SK-N-SH treated with all-trans-retinoic acid at 6 μM for 48 hours (cell line): ENCODE measurements at regions not wholly inside any gene's neighbourhood (a gene's known extent, or its start where the extent isn't known, plus 50 kb on each side); places are given as distances from the start of the nearest gene placed in this dataset.
"Not testable (repeated sequence)": the region's sequence is repeated elsewhere in the genome, so short reads cannot be mapped to it uniquely, and the experiment has no call there.

Source experiments
- ATAC-seq: fragments of 200-7000 bp; cut with Tn5 transposase; 3 replicates; pipeline ENCODE4 v1.9.1; 2020; ENCODE audit warnings: mild to moderate bottlenecking, moderate library complexity
- ARNTL ChIP-seq: fragments of 450-650 bp; formaldehyde crosslinking; IDR thresholded peaks from 2 replicates; pipeline ENCODE4 v1.5.0; 2020; ENCODE audit warnings: low read depth, mild to moderate bottlenecking, moderate library complexity, borderline replicate concordance
- BACH2 ChIP-seq: fragments of 250-450 bp; sonication (Bioruptor Pico); IDR thresholded peaks from 2 replicates; pipeline ENCODE4 v1.9.0; 2021; ENCODE audit warnings: mild to moderate bottlenecking, borderline replicate concordance
- CREB5 ChIP-seq: fragments of 250-450 bp; sonication (Bioruptor Pico); IDR thresholded peaks from 2 replicates; pipeline ENCODE4 v1.5.1; 2020; ENCODE audit warnings: low read depth, mild to moderate bottlenecking, moderate library complexity
- CSRNP3 ChIP-seq: fragments of 250-450 bp; sonication (Bioruptor Pico); IDR thresholded peaks from 2 replicates; pipeline ENCODE4 v1.5.1; 2021; ENCODE audit warnings: mild to moderate bottlenecking, moderate library complexity
- ESRRG ChIP-seq: fragments of 250-450 bp; sonication (Bioruptor Pico); IDR thresholded peaks from 2 replicates; pipeline ENCODE4 v1.6.1; 2021; ENCODE audit warnings: mild to moderate bottlenecking
- GLIS3 ChIP-seq: fragments of 250-450 bp; sonication (Bioruptor Pico); IDR thresholded peaks from 2 replicates; pipeline ENCODE4 v1.5.0; 2020; ENCODE audit warnings: mild to moderate bottlenecking, moderate library complexity
- ISL1 ChIP-seq: fragments of 250-450 bp; sonication (Bioruptor Pico); IDR thresholded peaks from 2 replicates; pipeline ENCODE4 v2.1.2; 2022; ENCODE audit warnings: mild to moderate bottlenecking, moderate library complexity
- OSR1 ChIP-seq: fragments of 250-450 bp; sonication (Bioruptor Pico); IDR thresholded peaks from 2 replicates; pipeline ENCODE4 v1.8.0; 2022; ENCODE audit warnings: moderate library complexity, mild to moderate bottlenecking, inconsistent platforms
- PATZ1 ChIP-seq: fragments of 250-450 bp; sonication (Bioruptor Pico); IDR thresholded peaks from 2 replicates; pipeline ENCODE4 v1.8.0; 2020; ENCODE audit warnings: mild to moderate bottlenecking, moderate library complexity, borderline replicate concordance
- POU6F1 ChIP-seq: fragments of 250-450 bp; sonication (Bioruptor Pico); IDR thresholded peaks from 2 replicates; pipeline ENCODE4 v1.8.0; 2021; ENCODE audit warnings: low read depth, mild to moderate bottlenecking, moderate library complexity, borderline replicate concordance
- PPARA ChIP-seq: fragments of 250-450 bp; sonication (Bioruptor Pico); IDR thresholded peaks from 2 replicates; pipeline ENCODE4 v1.5.0; 2020; ENCODE audit warnings: mild to moderate bottlenecking, borderline replicate concordance
- RARB ChIP-seq: fragments of 250-450 bp; sonication (Bioruptor Pico); IDR thresholded peaks from 2 replicates; pipeline ENCODE4 v1.8.0; 2021; ENCODE audit warnings: mild to moderate bottlenecking, moderate library complexity
- SNAI2 ChIP-seq: fragments of 250-450 bp; sonication (Bioruptor Pico); IDR thresholded peaks from 2 replicates; pipeline ENCODE4 v1.5.0; 2020; ENCODE audit warnings: mild to moderate bottlenecking, moderate library complexity
- TCF4 ChIP-seq: fragments of 250-450 bp; sonication (Bioruptor Pico); IDR thresholded peaks from 2 replicates; pipeline ENCODE4 v1.8.0; 2021; ENCODE audit warnings: mild to moderate bottlenecking, moderate library complexity, borderline replicate concordance
- TOX ChIP-seq: fragments of 250-450 bp; sonication (Bioruptor Pico); IDR thresholded peaks from 2 replicates; pipeline ENCODE4 v1.8.0; 2021; ENCODE audit warnings: mild to moderate bottlenecking, moderate library complexity, borderline replicate concordance
- TSHZ2 ChIP-seq: fragments of 250-450 bp; sonication (Bioruptor Pico); IDR thresholded peaks from 2 replicates; pipeline ENCODE4 v1.5.0; 2020; ENCODE audit warnings: mild to moderate bottlenecking, moderate library complexity
- ZC3H10 ChIP-seq: fragments of 250-450 bp; sonication (Bioruptor Pico); IDR thresholded peaks from 2 replicates; pipeline ENCODE4 v1.5.1; 2021; ENCODE audit warnings: mild to moderate bottlenecking, moderate library complexity
- ZFP3 ChIP-seq: fragments of 250-450 bp; sonication (Bioruptor Pico); IDR thresholded peaks from 2 replicates; pipeline ENCODE4 v1.5.0; 2020; ENCODE audit warnings: mild to moderate bottlenecking, moderate library complexity
- ZFP30 ChIP-seq: fragments of 450-650 bp; formaldehyde crosslinking; IDR thresholded peaks from 2 replicates; pipeline ENCODE4 v1.5.0; 2022; ENCODE audit warnings: mild to moderate bottlenecking, moderate library complexity
- ZNF565 ChIP-seq: fragments of 450-650 bp; formaldehyde crosslinking; conservative IDR thresholded peaks from 2 replicates; pipeline ENCODE4 v1.5.0; 2020; ENCODE audit warnings: low read depth, mild to moderate bottlenecking, moderate library complexity
- ZNF70 ChIP-seq: fragments of 450-650 bp; formaldehyde crosslinking; IDR thresholded peaks from 2 replicates; pipeline ENCODE4 v1.5.0; 2020; ENCODE audit warnings: mild to moderate bottlenecking, moderate library complexity
- ZNF8 ChIP-seq: fragments of 450-650 bp; formaldehyde crosslinking; IDR thresholded peaks from 2 replicates; pipeline ENCODE4 v1.5.0; 2020; ENCODE audit warnings: mild to moderate bottlenecking, moderate library complexity

- no peak for TF ChIP-seq SNAI2 (CRISPR knock-in tag)
- TF ChIP-seq CSRNP3 (CRISPR knock-in tag): no peak
- no peak for TF ChIP-seq PATZ1 (CRISPR knock-in tag)
- TF ChIP-seq, all 23 proteins: peak for 0
- no peak for ATAC-seq
Measured at GRCh38 chr2:21782866-21783265, 659.1 kb downstream of the TDRD15 start.

GRCh38 chr2:21787941-21788340 lies 664.2 kb downstream of the TDRD15 start:
- ATAC-seq: no peak
- TF ChIP-seq ZNF70 (CRISPR knock-in tag) (no peak), SNAI2 (CRISPR knock-in tag) (no peak), ZNF565 (no peak), BACH2 (CRISPR knock-in tag) (no peak), POU6F1 (CRISPR knock-in tag) (no peak), TOX (no peak), ZC3H10 (no peak), GLIS3 (CRISPR knock-in tag) (no peak), ESRRG (no peak), ARNTL (CRISPR knock-in tag) (no peak), ZFP30 (CRISPR knock-in tag) (no peak), OSR1 (CRISPR knock-in tag) (no peak), TSHZ2 (CRISPR knock-in tag) (no peak), ISL1 (no peak), TCF4 (no peak)
- TF ChIP-seq, all 23 proteins: peak for 0

- ATAC-seq: not testable (repeated sequence)
Measured at GRCh38 chr2:21790311-21790710, 666.5 kb downstream of the TDRD15 start.

- ATAC-seq: no peak
- TF ChIP-seq ARNTL (CRISPR knock-in tag): no peak
- TF ChIP-seq ESRRG: no peak
- no peak for TF ChIP-seq OSR1 (CRISPR knock-in tag)
- TF ChIP-seq ZFP3 (CRISPR knock-in tag): no peak
- no peak for TF ChIP-seq ZNF8 (CRISPR knock-in tag)
- TF ChIP-seq PPARA (CRISPR knock-in tag): no peak
- no peak for TF ChIP-seq CREB5 (CRISPR knock-in tag)
- TF ChIP-seq CSRNP3 (CRISPR knock-in tag): no peak
- TF ChIP-seq TSHZ2 (CRISPR knock-in tag): no peak
- no peak for TF ChIP-seq TOX
- TF ChIP-seq RARB (CRISPR knock-in tag): no peak
- no peak for TF ChIP-seq GLIS3 (CRISPR knock-in tag)
- no peak for TF ChIP-seq BACH2 (CRISPR knock-in tag)
Measured at GRCh38 chr2:21792571-21792970, 668.8 kb downstream of the TDRD15 start.
